GM12878 (cell line): ENCODE measurements at regions not wholly inside any gene's neighbourhood (a gene's known extent, or its start where the extent isn't known, plus 50 kb on each side); places are given as distances from the start of the nearest gene placed in this dataset.

ENCODE experiments used
- EZH2 ChIP-seq: IDR thresholded peaks from 2 replicates; pipeline ENCODE4 v1.6.1; 2012; ENCODE audit warnings: low read depth, mild to moderate bottlenecking, control low read depth, inconsistent platforms, low read length, borderline replicate concordance; ENCODE audit not compliant: control insufficient read depth
- POLR2AphosphoS5 ChIP-seq: IDR thresholded peaks from 2 replicates; pipeline ENCODE4 v1.6.1; 2011; ENCODE audit warnings: mild to moderate bottlenecking, low read length, inconsistent platforms
- SP1 ChIP-seq: IDR thresholded peaks from one replicate; pipeline ENCODE4 v1.6.1; 2011; ENCODE audit warnings: low read depth, low read length
- TF ChIP-seq, protein P1 (sequence below): IDR thresholded peaks from 2 replicates; pipeline ENCODE4 v1.6.1; 2012; ENCODE audit warnings: low read depth, low read length, improper control_type of control experiment
- TF ChIP-seq, protein P2 (sequence below): IDR thresholded peaks from 2 replicates; pipeline ENCODE4 v1.6.1; 2012; ENCODE audit warnings: low read depth, low read length, improper control_type of control experiment
- TF ChIP-seq, protein P3 (sequence below): fragments of 450-650 bp; IDR thresholded peaks from 2 replicates; pipeline ENCODE4 v1.6.1; 2016; ENCODE audit warnings: mild to moderate bottlenecking

DNA sequence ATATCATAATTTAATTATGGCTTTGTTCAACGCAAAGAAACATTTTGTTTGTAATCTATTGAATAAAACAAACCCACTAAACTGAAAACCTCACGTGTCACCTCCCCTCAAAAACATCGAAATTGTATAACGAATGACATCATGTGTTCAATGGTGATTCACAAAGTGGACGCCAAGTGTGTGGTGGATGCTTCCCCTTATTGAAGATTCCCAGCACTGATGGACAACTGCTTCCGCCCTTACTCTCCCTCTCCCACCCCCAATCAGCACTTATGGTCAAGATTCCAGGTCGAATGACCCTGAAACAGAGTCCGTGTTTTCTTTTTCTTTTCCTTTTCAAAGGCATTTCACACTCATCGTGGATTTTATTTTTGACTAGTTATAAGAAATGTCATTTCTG, 383.0 kb upstream of the SMIM21 start:
- TF ChIP-seq, protein P1, sequence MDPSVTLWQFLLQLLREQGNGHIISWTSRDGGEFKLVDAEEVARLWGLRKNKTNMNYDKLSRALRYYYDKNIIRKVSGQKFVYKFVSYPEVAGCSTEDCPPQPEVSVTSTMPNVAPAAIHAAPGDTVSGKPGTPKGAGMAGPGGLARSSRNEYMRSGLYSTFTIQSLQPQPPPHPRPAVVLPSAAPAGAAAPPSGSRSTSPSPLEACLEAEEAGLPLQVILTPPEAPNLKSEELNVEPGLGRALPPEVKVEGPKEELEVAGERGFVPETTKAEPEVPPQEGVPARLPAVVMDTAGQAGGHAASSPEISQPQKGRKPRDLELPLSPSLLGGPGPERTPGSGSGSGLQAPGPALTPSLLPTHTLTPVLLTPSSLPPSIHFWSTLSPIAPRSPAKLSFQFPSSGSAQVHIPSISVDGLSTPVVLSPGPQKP, result no peak
- TF ChIP-seq, protein P2, sequence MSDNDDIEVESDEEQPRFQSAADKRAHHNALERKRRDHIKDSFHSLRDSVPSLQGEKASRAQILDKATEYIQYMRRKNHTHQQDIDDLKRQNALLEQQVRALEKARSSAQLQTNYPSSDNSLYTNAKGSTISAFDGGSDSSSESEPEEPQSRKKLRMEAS, result no peak
- TF ChIP-seq, protein P3, sequence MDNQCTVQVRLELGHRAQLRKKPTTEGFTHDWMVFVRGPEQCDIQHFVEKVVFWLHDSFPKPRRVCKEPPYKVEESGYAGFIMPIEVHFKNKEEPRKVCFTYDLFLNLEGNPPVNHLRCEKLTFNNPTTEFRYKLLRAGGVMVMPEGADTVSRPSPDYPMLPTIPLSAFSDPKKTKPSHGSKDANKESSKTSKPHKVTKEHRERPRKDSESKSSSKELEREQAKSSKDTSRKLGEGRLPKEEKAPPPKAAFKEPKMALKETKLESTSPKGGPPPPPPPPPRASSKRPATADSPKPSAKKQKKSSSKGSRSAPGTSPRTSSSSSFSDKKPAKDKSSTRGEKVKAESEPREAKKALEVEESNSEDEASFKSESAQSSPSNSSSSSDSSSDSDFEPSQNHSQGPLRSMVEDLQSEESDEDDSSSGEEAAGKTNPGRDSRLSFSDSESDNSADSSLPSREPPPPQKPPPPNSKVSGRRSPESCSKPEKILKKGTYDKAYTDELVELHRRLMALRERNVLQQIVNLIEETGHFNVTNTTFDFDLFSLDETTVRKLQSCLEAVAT, result no peak
- TF ChIP-seq EZH2 (no peak), SP1 (no peak), POLR2AphosphoS5 (no peak)
